ENCODE measurements at regions not wholly inside any gene's neighbourhood (a gene's known extent, or its start where the extent isn't known, plus 50 kb on each side); places are given as distances from the start of the nearest gene placed in this dataset.

DNA sequence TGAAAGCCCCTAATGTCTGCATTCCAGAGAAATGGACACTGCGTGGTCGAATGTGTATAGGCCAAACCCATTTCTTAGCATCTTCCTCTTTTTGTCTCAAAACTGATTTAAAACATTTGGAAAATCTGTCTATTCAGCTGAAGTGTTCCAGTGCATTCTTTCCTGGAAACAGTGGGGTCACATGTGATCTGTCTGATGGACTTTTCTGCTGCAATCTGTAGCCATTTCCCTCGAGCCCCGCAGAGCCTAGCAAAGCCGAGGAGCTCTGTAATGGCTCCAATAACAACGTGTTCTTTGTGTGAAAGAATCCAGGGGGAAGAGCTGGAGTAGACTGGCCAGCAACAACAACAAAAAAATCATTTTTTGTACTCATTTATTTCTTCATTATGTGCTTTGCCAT is 329.3 kb downstream of the BARHL2 start:
- H3K9me3 Mint-ChIP-seq, result no peaks in the 10 kb centered on the region
- no peaks in the 10 kb centered on the region for H3K4me1 Mint-ChIP-seq
- ATAC-seq (no peak), DNase-seq (no peak)
- H3K27ac Mint-ChIP-seq, result no peak overlapping the region
- Histone ChIP-seq H3K36me3 (ENCODE audit: control insufficient read depth, insufficient read depth, low read length) (no peaks in the 10 kb centered on the region), H3K4me3 (ENCODE audit: low read length) (no peak overlapping the region), H3K4me1 (ENCODE audit: control insufficient read depth, insufficient read depth, low read length) (no peaks in the 10 kb centered on the region), H3K9me3 (ENCODE audit: control insufficient read depth, insufficient read depth, low read length) (no peaks in the 10 kb centered on the region), H3K27me3 (ENCODE audit: control insufficient read depth, insufficient read depth, low read length) (no peaks in the 10 kb centered on the region), H3K27ac (ENCODE audit: low read length) (no peak overlapping the region)
- 81% methylated on average over 6 of the region's 6 CpGs for WGBS (ENCODE audit: insufficient coverage)
- peaks cover 0 to 37% of the 10 kb centered on the region in 2 donors for H3K27me3 Mint-ChIP-seq (ENCODE audit: low read depth in 2 of 2)
- H3K4me3 Mint-ChIP-seq, result no peak overlapping the region
- TF ChIP-seq CTCF (IDR thresholded peaks at IDR 0.05), result no peak
- H3K36me3 Mint-ChIP-seq, result no peaks in the 10 kb centered on the region
- intact Hi-C loops (cut with micrococcal nuclease), result no loop called here

DNA sequence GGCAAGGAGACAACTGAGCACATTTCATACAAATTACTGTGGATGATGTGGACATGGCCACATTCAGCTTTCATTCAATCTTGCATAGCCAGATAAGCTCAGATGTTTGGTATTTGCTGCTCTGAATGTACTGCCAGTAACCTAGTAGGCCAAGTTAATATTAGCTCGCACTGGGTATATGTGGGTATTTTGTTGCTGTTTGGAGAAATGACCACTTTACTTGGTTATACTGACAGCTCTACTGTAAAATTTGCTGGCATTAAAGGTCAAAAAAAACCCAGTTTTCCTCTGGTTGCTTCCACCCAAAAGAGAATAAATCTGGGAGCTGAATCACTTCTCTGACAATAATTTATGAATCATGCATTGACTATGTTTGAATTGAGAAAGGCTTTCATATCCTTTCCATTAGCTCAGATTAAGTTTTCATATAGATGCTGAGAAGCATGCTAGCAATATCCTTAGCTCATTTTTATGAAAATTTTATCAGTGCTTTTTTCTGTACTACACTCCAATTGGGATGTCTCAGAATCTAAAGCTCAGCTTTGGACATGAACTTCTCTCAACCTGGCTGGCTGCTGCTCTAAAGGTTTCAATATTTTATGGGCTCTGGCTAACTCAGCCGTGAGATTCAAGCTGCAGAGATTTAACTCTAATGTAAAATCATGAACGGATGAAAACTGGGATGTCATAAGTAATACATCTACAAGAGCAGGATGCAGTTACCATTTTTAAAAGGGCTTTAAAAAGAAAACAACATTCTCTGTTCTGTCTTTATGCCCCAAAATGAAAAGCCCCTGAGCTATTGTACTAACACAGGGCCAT is 330.0 kb downstream of the BARHL2 start:
- H3K9me3 Mint-ChIP-seq, result no peaks in the 10 kb centered on the region
- Histone ChIP-seq H3K9me3 (ENCODE audit: control insufficient read depth, insufficient read depth, low read length) (no peaks in the 10 kb centered on the region), H3K27me3 (ENCODE audit: control insufficient read depth, insufficient read depth, low read length) (no peaks in the 10 kb centered on the region), H3K36me3 (ENCODE audit: control insufficient read depth, insufficient read depth, low read length) (no peaks in the 10 kb centered on the region), H3K4me1 (ENCODE audit: control insufficient read depth, insufficient read depth, low read length) (no peaks in the 10 kb centered on the region), H3K4me3 (ENCODE audit: low read length) (no peak overlapping the region), H3K27ac (ENCODE audit: low read length) (no peak overlapping the region)
- ATAC-seq (no peak), DNase-seq (no peak)
- H3K36me3 Mint-ChIP-seq, result no peaks in the 10 kb centered on the region
- no peak overlapping the region for H3K4me3 Mint-ChIP-seq
- TF ChIP-seq CTCF (IDR thresholded peaks at IDR 0.05), result no peak
- 93% methylated on average over 3 of the region's 3 CpGs for WGBS (ENCODE audit: insufficient coverage)
- no peaks in the 10 kb centered on the region for H3K4me1 Mint-ChIP-seq
- no peak overlapping the region for H3K27ac Mint-ChIP-seq
- intact Hi-C loops (cut with micrococcal nuclease), result no loop called here
- peaks cover 0 to 37% of the 10 kb centered on the region in 2 donors for H3K27me3 Mint-ChIP-seq (ENCODE audit: low read depth in 2 of 2)

- Mint-ChIP-seq H3K4me3 (no peak overlapping the region), H3K4me1 (no peaks in the 10 kb centered on the region), H3K27me3 (ENCODE audit: low read depth in 2 of 2) (peaks cover 0 to 26% of the 10 kb centered on the region in 2 donors), H3K9me3 (no peaks in the 10 kb centered on the region), H3K27ac (no peak overlapping the region), H3K36me3 (no peaks in the 10 kb centered on the region)
- Histone ChIP-seq H3K36me3 (ENCODE audit: control insufficient read depth, insufficient read depth, low read length) (no peaks in the 10 kb centered on the region), H3K4me1 (ENCODE audit: control insufficient read depth, insufficient read depth, low read length) (no peaks in the 10 kb centered on the region), H3K27me3 (ENCODE audit: control insufficient read depth, insufficient read depth, low read length) (no peaks in the 10 kb centered on the region), H3K4me3 (ENCODE audit: low read length) (no peak overlapping the region), H3K27ac (ENCODE audit: low read length) (no peak overlapping the region), H3K9me3 (ENCODE audit: control insufficient read depth, insufficient read depth, low read length) (no peaks in the 10 kb centered on the region)
- intact Hi-C loops (cut with micrococcal nuclease), result no loop called here
- no peak for TF ChIP-seq CTCF (IDR thresholded peaks at IDR 0.05)
- no peak for ATAC-seq
- 90% methylated on average over 6 of the region's 6 CpGs for WGBS (ENCODE audit: insufficient coverage)
- no peak for DNase-seq
These were observed 332.9 kb downstream of the BARHL2 start for GRCh38 chr1:90384193-90384592.

DNA sequence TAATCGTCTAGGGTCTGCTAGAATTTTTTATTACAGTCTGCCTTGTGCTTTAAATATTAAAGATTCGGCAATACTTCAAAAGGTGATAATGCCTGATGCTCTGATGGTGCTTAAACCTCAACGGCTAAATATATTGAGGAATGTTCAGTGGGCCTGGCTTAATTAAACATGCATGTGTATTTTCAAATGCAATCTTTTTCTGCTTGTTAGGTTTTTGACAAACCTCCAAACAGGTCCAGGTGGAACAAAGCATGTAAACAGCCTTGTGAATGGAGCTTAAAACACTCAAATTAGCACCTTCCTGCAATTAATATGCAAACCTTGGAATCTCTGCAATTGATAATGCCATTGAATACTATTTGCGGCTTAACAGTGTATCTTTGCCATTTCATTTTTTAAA is 334.9 kb downstream of the BARHL2 start:
- Histone ChIP-seq H3K27me3 (ENCODE audit: control insufficient read depth, insufficient read depth, low read length) (no peaks in the 10 kb centered on the region), H3K27ac (ENCODE audit: low read length) (no peak overlapping the region), H3K4me3 (ENCODE audit: low read length) (no peak overlapping the region), H3K36me3 (ENCODE audit: control insufficient read depth, insufficient read depth, low read length) (no peaks in the 10 kb centered on the region), H3K9me3 (ENCODE audit: control insufficient read depth, insufficient read depth, low read length) (no peaks in the 10 kb centered on the region), H3K4me1 (ENCODE audit: control insufficient read depth, insufficient read depth, low read length) (no peaks in the 10 kb centered on the region)
- no peaks in the 10 kb centered on the region for H3K9me3 Mint-ChIP-seq
- H3K27ac Mint-ChIP-seq, result no peak overlapping the region
- no peak for TF ChIP-seq CTCF (IDR thresholded peaks at IDR 0.05)
- no peak for DNase-seq
- 85% methylated on average over 4 of the region's 4 CpGs for WGBS (ENCODE audit: insufficient coverage)
- H3K4me1 Mint-ChIP-seq, result no peaks in the 10 kb centered on the region
- no peak for ATAC-seq
- intact Hi-C loops (cut with micrococcal nuclease), result no loop called here
- no peaks in the 10 kb centered on the region for H3K36me3 Mint-ChIP-seq
- no peak overlapping the region for H3K4me3 Mint-ChIP-seq
- H3K27me3 Mint-ChIP-seq (ENCODE audit: low read depth in 2 of 2), result peaks cover 0 to 20% of the 10 kb centered on the region in 2 donors

All from natural killer cell (primary cell).